Stomach smooth muscle (tissue), 2 donors: ENCODE measurements at regions not wholly inside any gene's neighbourhood (a gene's known extent, or its start where the extent isn't known, plus 50 kb on each side); places are given as distances from the start of the nearest gene placed in this dataset.

Source experiments
- H3K27ac ChIP-seq: one replicate; pipeline ENCODE4 v1.7.0; 2013; ENCODE audit warnings: mild to moderate bottlenecking, low read length, inconsistent platforms
- H3K27me3 ChIP-seq, 2 donors: one replicate each; pipeline ENCODE4 v1.7.0; 2013; ENCODE audit warnings: low read length in 2 of 2; ENCODE audit not compliant: insufficient read depth in 2 of 2, control insufficient read depth in 1 of 2
- H3K36me3 ChIP-seq, 2 donors: one replicate each; pipeline ENCODE4 v1.7.0; 2013; ENCODE audit warnings: low read length in 2 of 2; ENCODE audit not compliant: control insufficient read depth in 2 of 2, insufficient read depth in 2 of 2
- H3K4me1 ChIP-seq: one replicate; pipeline ENCODE4 v1.7.0; 2013; ENCODE audit warnings: low read length; ENCODE audit not compliant: control insufficient read depth, insufficient read depth
- H3K4me3 ChIP-seq, 2 donors: one replicate each; pipeline ENCODE4 v1.7.0; 2013; ENCODE audit warnings: low read length in 2 of 2
- H3K9ac ChIP-seq, 2 donors: one replicate each; pipeline ENCODE4 v1.7.0; 2013; ENCODE audit warnings: low read length in 2 of 2, mild to moderate bottlenecking in 1 of 2
- H3K9me3 ChIP-seq, 2 donors: one replicate each; pipeline ENCODE4 v1.7.0; 2013; ENCODE audit warnings: low read length in 2 of 2; ENCODE audit not compliant: control insufficient read depth in 2 of 2
- donor health status: healthy.
- donor health status: Pancreatic carcinoma.

- H3K4me3 ChIP-seq, result no peak overlapping the region
- no peak overlapping the region for H3K27ac ChIP-seq
- H3K27me3 ChIP-seq, result no peaks in the 10 kb centered on the region
- no peak overlapping the region for H3K9ac ChIP-seq
- H3K4me1 ChIP-seq, result no peaks in the 10 kb centered on the region
- H3K9me3 ChIP-seq, result no peaks in the 10 kb centered on the region
- no peaks in the 10 kb centered on the region for H3K36me3 ChIP-seq
Measured at GRCh38 chr3:163019260-163019659, 1522.7 kb downstream of the OTOL1 start.

- no peak overlapping the region for H3K4me3 ChIP-seq
- H3K4me1 ChIP-seq, result no peaks in the 10 kb centered on the region
- H3K27me3 ChIP-seq, result no peaks in the 10 kb centered on the region
- no peaks in the 10 kb centered on the region for H3K9me3 ChIP-seq
- H3K27ac ChIP-seq, result no peak overlapping the region
- no peak overlapping the region for H3K9ac ChIP-seq
- H3K36me3 ChIP-seq, result no peaks in the 10 kb centered on the region
Measured at GRCh38 chr3:163033652-163034051, 1537.0 kb downstream of the OTOL1 start.

GRCh38 chr3:163039636-163040035 is 1543.0 kb downstream of the OTOL1 start:
- Histone ChIP-seq H3K9me3 (peaks cover 0 to 3% of the 10 kb centered on the region in 2 donors), H3K36me3 (no peaks in the 10 kb centered on the region), H3K4me1 (no peaks in the 10 kb centered on the region), H3K27me3 (no peaks in the 10 kb centered on the region), H3K9ac (no peak overlapping the region), H3K27ac (no peak overlapping the region), H3K4me3 (no peak overlapping the region)

GRCh38 chr3:163043074-163043473 is 1546.5 kb downstream of the OTOL1 start:
- no peak overlapping the region for H3K4me3 ChIP-seq
- no peak overlapping the region for H3K9ac ChIP-seq
- no peaks in the 10 kb centered on the region for H3K36me3 ChIP-seq
- H3K27ac ChIP-seq, result no peak overlapping the region
- no peaks in the 10 kb centered on the region for H3K4me1 ChIP-seq
- H3K27me3 ChIP-seq, result no peaks in the 10 kb centered on the region
- peaks cover 0 to 3% of the 10 kb centered on the region in 2 donors for H3K9me3 ChIP-seq

GRCh38 chr3:163045945-163046344 is 1549.3 kb downstream of the OTOL1 start:
- Histone ChIP-seq H3K27me3 (no peaks in the 10 kb centered on the region), H3K4me1 (no peaks in the 10 kb centered on the region), H3K27ac (no peak overlapping the region), H3K9me3 (peaks cover 0 to 3% of the 10 kb centered on the region in 2 donors), H3K4me3 (no peak overlapping the region), H3K36me3 (no peaks in the 10 kb centered on the region), H3K9ac (no peak overlapping the region)

GRCh38 chr3:163048881-163049280 is 1552.3 kb downstream of the OTOL1 start:
- H3K4me3 ChIP-seq, result no peak overlapping the region
- no peaks in the 10 kb centered on the region for H3K27me3 ChIP-seq
- no peak overlapping the region for H3K9ac ChIP-seq
- no peaks in the 10 kb centered on the region for H3K4me1 ChIP-seq
- no peaks in the 10 kb centered on the region for H3K9me3 ChIP-seq
- no peaks in the 10 kb centered on the region for H3K36me3 ChIP-seq
- no peak overlapping the region for H3K27ac ChIP-seq

- no peak overlapping the region for H3K4me3 ChIP-seq
- H3K9me3 ChIP-seq, result peaks cover 0 to 4% of the 10 kb centered on the region in 2 donors
- H3K4me1 ChIP-seq, result peaks cover 2% of the 10 kb centered on the region
- H3K9ac ChIP-seq, result no peak overlapping the region
- no peaks in the 10 kb centered on the region for H3K27me3 ChIP-seq
- H3K27ac ChIP-seq, result no peak overlapping the region
- H3K36me3 ChIP-seq, result no peaks in the 10 kb centered on the region
Measured at GRCh38 chr3:163056874-163057497, 1560.4 kb downstream of the OTOL1 start.

GRCh38 chr3:163058031-163058854 is 1561.6 kb downstream of the OTOL1 start:
- Histone ChIP-seq H3K4me1 (peaks cover 2% of the 10 kb centered on the region), H3K36me3 (no peaks in the 10 kb centered on the region), H3K9ac (no peak overlapping the region), H3K9me3 (peaks cover 0 to 4% of the 10 kb centered on the region in 2 donors), H3K4me3 (peak overlapping the region in 1 of 2 donors; percentile 54), H3K27ac (peak overlapping the region; percentile 65), H3K27me3 (no peaks in the 10 kb centered on the region)

DNA sequence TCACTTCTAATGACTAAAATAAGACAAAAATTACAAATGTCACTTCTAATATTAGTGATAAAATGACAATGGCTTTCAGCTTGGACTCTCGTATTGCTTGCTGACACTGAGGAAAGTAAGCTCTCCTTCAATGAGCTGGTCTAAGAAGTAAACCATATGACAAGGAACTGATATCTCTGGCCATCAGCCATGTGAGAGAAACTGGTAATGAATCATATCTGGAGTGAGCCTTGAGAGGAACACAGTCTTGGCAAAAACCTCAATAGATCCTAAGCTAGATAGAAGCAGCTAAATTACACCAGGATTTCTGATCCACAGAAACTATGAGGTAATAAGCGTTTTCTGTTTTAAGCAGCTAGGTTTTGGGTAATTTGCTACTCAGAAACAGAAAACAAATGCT is 1575.1 kb downstream of the OTOL1 start:
- Histone ChIP-seq H3K9me3 (no peaks in the 10 kb centered on the region), H3K27ac (no peak overlapping the region), H3K36me3 (no peaks in the 10 kb centered on the region), H3K4me1 (no peaks in the 10 kb centered on the region), H3K9ac (no peak overlapping the region), H3K4me3 (no peak overlapping the region), H3K27me3 (no peaks in the 10 kb centered on the region)
